ENCODE measurements at regions not wholly inside any gene's neighbourhood (a gene's known extent, or its start where the extent isn't known, plus 50 kb on each side); places are given as distances from the start of the nearest gene placed in this dataset.

GRCh38 chr3:72131899-72132298, 347.0 kb upstream of the PROK2 start:
- Histone ChIP-seq H3K4me2 (no peak overlapping the region), H3K36me3 (replicated peaks in 1 of 2; ENCODE audit: control insufficient read depth in 1 of 2, insufficient read depth in 2 of 2, low read length in 1 of 2) (no peaks in the 10 kb centered on the region), H3K9ac (no peak overlapping the region), H3K79me2 (ENCODE audit: insufficient read depth) (no peaks in the 10 kb centered on the region), H3K27me3 (ENCODE audit: insufficient read depth) (peaks cover 13% of the 10 kb centered on the region), H2AFZ (ENCODE audit: low read depth) (no peak overlapping the region), H3K9me2 (no peaks in the 10 kb centered on the region), H3F3A (replicated peaks; ENCODE audit: insufficient read depth) (no peaks in the 10 kb centered on the region), H3K4me3 (ENCODE audit: low read depth in 2 of 2, low read length in 1 of 2) (no peak overlapping the region), H3K27ac (ENCODE audit: low read depth in 2 of 2, low read length in 1 of 2) (no peak overlapping the region), H3K4me1 (ENCODE audit: control insufficient read depth in 1 of 2, insufficient read depth in 2 of 2, low read depth in 1 of 2, low read length in 1 of 2) (no peaks in the 10 kb centered on the region; a peak in 1 of 4 replicates), H4K20me1 (ENCODE audit: insufficient read depth) (no peaks in the 10 kb centered on the region), H3K9me3 (no peaks in the 10 kb centered on the region)
- CTCF ChIA-PET, result interaction anchor here (0.9 kb wide), 1 partner anchor 10 kb away, joined by 3 read pairs; no protein-coding TSS in a partner anchor
- TF ChIP-seq POLR2AphosphoS5 (IDR thresholded peaks at IDR 0.05; ENCODE audit: low read depth, low read length) (no peak), EP300 (IDR thresholded peaks at IDR 0.05; ENCODE audit: borderline replicate concordance in 1 of 2, low read depth in 1 of 2, low read length in 1 of 2) (no peak), RXRA (IDR thresholded peaks at IDR 0.05; ENCODE audit: borderline replicate concordance, low read depth) (no peak), RAD21 (IDR thresholded peaks at IDR 0.05; ENCODE audit: low read length) (no peak), CTCF (IDR thresholded peaks at IDR 0.05) (no peak), PBX3 (IDR thresholded peaks at IDR 0.05) (no peak), EZH2phosphoT487 (IDR thresholded peaks at IDR 0.05; ENCODE audit: borderline replicate concordance, low read depth) (no peak), RCOR1 (IDR thresholded peaks at IDR 0.05; ENCODE audit: low read length) (no peak), CHD2 (IDR thresholded peaks at IDR 0.05; ENCODE audit: low read length, partially characterized antibody) (no peak), ELF1 (IDR thresholded peaks at IDR 0.05) (no peak), USF2 (IDR thresholded peaks at IDR 0.05; ENCODE audit: borderline replicate concordance, low read depth, low read length) (no peak), JUND (IDR thresholded peaks at IDR 0.05) (no peak), FOXM1 (IDR thresholded peaks at IDR 0.05; ENCODE audit: low read depth) (no peak), MXI1 (IDR thresholded peaks at IDR 0.05; ENCODE audit: low read depth, low read length) (no peak), MAX (IDR thresholded peaks at IDR 0.05; ENCODE audit: low read depth) (no peak), RFX5 (IDR thresholded peaks at IDR 0.05; ENCODE audit: low read length) (no peak), NRF1 (IDR thresholded peaks at IDR 0.05; ENCODE audit: low read depth, low read length) (no peak), YY1 (IDR thresholded peaks at IDR 0.05; ENCODE audit: low read depth) (no peak), GATA2 (CRISPR knock-in tag; IDR thresholded peaks at IDR 0.05) (no peak)
- WGBS (ENCODE audit: low lambda C conversion rate), result 15% methylated on average over 1 of the region's 1 CpG
- POLR2A ChIA-PET, result no interaction called here
- no peak for DNase-seq
